GM12864 (cell line): ENCODE measurements at regions not wholly inside any gene's neighbourhood (a gene's known extent, or its start where the extent isn't known, plus 50 kb on each side); places are given as distances from the start of the nearest gene placed in this dataset.

Experiments used
- DNase-seq: peaks from one replicate; pipeline ENCODE4 v3.0.0-alpha.2; 2011; ENCODE audit warnings: low read depth
- H3K4me3 ChIP-seq: 2 replicates; pipeline ENCODE4 v1.5.1; 2011; ENCODE audit warnings: mild to moderate bottlenecking, low read depth, low read length, control low read depth
- TF ChIP-seq, protein P1 (sequence below): IDR thresholded peaks from 2 replicates; pipeline ENCODE4 v1.5.1; 2011; ENCODE audit warnings: low read depth, mild to moderate bottlenecking, moderate library complexity, low read length, control low read depth, inconsistent platforms; ENCODE audit errors: missing control alignments

DNA sequence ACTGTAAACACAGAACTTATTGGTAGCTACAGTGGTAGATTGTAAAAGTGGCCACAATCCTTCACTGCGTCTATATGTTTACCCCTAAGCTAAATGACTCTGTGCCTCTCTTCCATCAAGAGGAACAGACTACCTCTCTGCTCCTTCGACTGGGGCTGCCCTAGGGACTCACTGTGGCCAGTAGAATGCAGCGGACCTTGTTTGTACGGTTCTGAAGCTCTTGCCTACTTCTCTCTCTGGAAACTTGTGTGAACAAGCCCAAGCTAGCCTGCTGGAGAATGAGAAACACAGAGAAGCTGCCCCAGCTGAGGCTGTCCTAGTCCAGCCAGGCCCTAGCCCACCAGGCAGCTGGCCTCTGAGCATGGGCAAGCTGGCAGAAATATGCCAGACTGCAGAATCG lies 140.8 kb upstream of the SLC1A4 start:
- TF ChIP-seq, protein P1, sequence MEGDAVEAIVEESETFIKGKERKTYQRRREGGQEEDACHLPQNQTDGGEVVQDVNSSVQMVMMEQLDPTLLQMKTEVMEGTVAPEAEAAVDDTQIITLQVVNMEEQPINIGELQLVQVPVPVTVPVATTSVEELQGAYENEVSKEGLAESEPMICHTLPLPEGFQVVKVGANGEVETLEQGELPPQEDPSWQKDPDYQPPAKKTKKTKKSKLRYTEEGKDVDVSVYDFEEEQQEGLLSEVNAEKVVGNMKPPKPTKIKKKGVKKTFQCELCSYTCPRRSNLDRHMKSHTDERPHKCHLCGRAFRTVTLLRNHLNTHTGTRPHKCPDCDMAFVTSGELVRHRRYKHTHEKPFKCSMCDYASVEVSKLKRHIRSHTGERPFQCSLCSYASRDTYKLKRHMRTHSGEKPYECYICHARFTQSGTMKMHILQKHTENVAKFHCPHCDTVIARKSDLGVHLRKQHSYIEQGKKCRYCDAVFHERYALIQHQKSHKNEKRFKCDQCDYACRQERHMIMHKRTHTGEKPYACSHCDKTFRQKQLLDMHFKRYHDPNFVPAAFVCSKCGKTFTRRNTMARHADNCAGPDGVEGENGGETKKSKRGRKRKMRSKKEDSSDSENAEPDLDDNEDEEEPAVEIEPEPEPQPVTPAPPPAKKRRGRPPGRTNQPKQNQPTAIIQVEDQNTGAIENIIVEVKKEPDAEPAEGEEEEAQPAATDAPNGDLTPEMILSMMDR = no peak
- DNase-seq = no peak
- H3K4me3 ChIP-seq = no peak overlapping the region

GRCh38 chr2:64848945-64849344 lies 140.3 kb upstream of the SLC1A4 start:
- DNase-seq = no peak
- TF ChIP-seq, protein P1 = no peak
- no peak overlapping the region for H3K4me3 ChIP-seq

DNA sequence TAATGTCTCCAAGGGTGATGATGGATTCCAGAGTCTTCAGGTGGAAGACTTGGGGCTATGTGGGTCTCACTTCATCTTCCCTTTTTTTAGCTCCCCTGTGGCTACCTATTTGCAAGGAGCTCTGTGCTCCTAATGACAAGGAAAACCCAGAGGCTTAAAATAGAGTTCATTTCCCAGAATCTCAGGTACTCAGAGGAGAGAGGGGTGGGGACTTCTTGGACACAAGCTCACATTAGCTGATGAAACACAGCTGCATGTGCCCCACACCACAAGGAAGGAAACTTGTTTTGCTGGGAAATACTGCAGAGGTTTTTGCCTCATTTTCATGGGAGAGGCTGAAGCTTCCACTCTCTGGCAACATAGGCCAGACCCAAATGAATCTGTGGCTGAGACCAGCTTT lies 138.6 kb upstream of the SLC1A4 start:
- DNase-seq = no peak
- TF ChIP-seq, protein P1 = no peak
- H3K4me3 ChIP-seq = no peak overlapping the region

DNA sequence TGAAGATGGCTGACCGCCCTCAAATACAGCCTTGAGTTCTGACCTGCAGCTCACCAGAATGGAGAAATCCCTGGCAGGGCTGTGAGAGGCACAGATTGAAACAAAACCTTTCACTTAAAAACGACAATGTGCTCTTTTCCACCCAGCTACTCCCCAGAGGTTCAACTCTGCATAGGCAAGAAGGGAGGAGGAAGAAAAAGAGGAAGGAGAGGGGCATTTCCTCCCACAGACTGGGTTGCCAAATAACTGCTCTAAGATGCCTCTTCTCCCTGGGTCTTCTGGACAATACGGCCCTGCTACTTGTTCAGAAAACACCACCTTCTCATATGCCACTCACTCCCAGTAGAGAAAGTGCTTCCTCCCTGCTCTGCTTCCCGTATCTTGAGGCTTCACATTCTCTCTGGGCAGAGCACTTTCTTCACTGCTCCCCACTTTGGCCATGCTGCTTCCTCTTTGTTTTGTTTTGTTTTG lies 136.4 kb upstream of the SLC1A4 start:
- TF ChIP-seq, protein P1 = no peak
- DNase-seq = no peak
- H3K4me3 ChIP-seq = no peak overlapping the region

DNA sequence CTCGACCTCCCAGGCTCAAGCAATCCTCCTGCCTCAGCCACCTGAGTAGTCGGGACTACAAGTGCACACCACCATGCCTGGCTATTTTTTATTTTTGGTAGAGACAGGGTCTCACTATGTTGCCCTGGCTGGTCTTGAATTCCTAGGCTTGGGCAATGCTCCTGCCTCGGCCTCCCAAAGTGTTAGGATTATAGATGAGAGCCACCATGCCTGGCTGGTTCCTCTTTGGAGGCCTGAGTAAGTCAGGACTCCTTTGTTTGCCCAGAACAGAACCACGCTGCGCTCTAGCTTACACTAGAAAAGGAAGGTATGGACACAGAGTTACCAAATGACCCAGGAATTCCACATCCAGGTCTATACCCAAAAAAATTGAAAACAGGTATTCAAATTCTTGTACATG lies 135.9 kb upstream of the SLC1A4 start:
- DNase-seq = no peak
- TF ChIP-seq, protein P1 = no peak
- H3K4me3 ChIP-seq = no peak overlapping the region

DNA sequence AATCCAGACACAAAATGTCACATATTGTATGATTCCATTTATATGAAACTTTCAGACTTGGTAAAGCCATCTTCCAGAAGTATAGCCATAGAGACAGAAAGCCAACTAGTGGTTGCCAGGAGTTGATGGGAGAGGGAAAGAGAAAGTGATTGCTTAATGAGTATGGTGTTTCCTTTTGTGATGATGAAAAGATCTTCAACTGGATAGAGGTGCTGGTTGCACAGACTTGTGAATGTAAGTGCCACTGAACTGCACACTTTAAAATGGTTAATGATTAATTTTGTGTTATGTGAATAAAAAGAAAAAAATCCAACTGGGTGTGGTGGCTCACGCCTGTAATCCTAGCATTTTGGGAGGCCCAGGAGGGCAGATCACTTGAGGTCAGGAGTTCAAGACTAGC lies 135.3 kb upstream of the SLC1A4 start:
- TF ChIP-seq, protein P1 = no peak
- no peak for DNase-seq
- H3K4me3 ChIP-seq = no peak overlapping the region

DNA sequence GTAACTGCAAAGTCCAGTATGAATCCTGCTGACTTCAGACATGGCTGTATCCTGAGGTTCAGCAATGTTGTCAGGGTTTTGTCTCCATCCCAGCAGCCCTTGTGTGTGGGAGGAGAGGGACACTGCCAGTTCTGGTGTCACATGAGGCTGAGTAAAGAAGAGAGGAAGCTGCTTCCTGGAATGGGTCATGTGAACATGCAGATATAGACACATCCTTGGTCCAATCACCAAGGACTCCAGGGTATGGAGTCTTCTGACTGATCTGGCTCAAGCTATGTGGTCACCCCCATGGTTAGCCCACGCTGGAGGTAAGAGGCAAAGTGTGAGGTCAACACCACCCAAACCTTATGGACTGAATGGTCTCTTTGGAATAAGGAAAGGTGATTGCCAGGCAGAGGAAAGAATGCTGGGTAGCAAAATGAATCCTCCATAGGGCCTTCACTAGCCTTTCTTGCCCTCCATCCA lies 134.4 kb upstream of the SLC1A4 start:
- no peak for DNase-seq
- TF ChIP-seq, protein P1 = no peak
- no peak overlapping the region for H3K4me3 ChIP-seq
